ENCODE measurements at regions not wholly inside any gene's neighbourhood (a gene's known extent, or its start where the extent isn't known, plus 50 kb on each side); places are given as distances from the start of the nearest gene placed in this dataset.

- no peak overlapping the region for H3K27ac ChIP-seq (ENCODE audit: low read depth, low read length)
Observed at GRCh38 chr12:107457362-107457935, 228.2 kb upstream of the PWP1 start.

GRCh38 chr12:107458163-107458562, 227.4 kb upstream of the PWP1 start:
- no peaks in the 10 kb centered on the region for H3K36me3 ChIP-seq (ENCODE audit: insufficient read depth, low read length)
- peaks cover 8% of the 10 kb centered on the region for H3K4me1 ChIP-seq (ENCODE audit: insufficient read depth, low read length)
- no peak overlapping the region for H3K4me3 ChIP-seq (ENCODE audit: low read depth in 1 of 2, low read length in 2 of 2)
- H3K27me3 ChIP-seq (ENCODE audit: control insufficient read depth in 1 of 2, insufficient read depth in 2 of 2, low read length in 2 of 2): no peaks in the 10 kb centered on the region
- H3K27ac ChIP-seq (ENCODE audit: low read depth, low read length): no peak overlapping the region
- no peak overlapping the region for H3K9ac ChIP-seq (ENCODE audit: low read length)
- no peaks in the 10 kb centered on the region for H3K9me3 ChIP-seq (ENCODE audit: low read length)

More at GRCh38 chr12:107457362-107457935, 228.2 kb upstream of the PWP1 start:
- Histone ChIP-seq H3K4me1 (ENCODE audit: insufficient read depth, low read length) (peaks cover 8% of the 10 kb centered on the region), H3K36me3 (ENCODE audit: insufficient read depth, low read length) (no peaks in the 10 kb centered on the region), H3K27me3 (ENCODE audit: control insufficient read depth in 1 of 2, insufficient read depth in 2 of 2, low read length in 2 of 2) (no peaks in the 10 kb centered on the region), H3K9me3 (ENCODE audit: low read length) (no peaks in the 10 kb centered on the region), H3K9ac (ENCODE audit: low read length) (no peak overlapping the region), H3K4me3 (ENCODE audit: low read depth in 1 of 2, low read length in 2 of 2) (no peak overlapping the region)

- Histone ChIP-seq H3K4me1 (ENCODE audit: insufficient read depth, low read length) (peaks cover 8% of the 10 kb centered on the region), H3K27me3 (ENCODE audit: control insufficient read depth in 1 of 2, insufficient read depth in 2 of 2, low read length in 2 of 2) (no peaks in the 10 kb centered on the region), H3K27ac (ENCODE audit: low read depth, low read length) (no peak overlapping the region), H3K9ac (ENCODE audit: low read length) (no peak overlapping the region), H3K4me3 (ENCODE audit: low read depth in 1 of 2, low read length in 2 of 2) (no peak overlapping the region), H3K9me3 (ENCODE audit: low read length) (no peaks in the 10 kb centered on the region), H3K36me3 (ENCODE audit: insufficient read depth, low read length) (no peaks in the 10 kb centered on the region)
Observed at GRCh38 chr12:107458990-107459389, 226.6 kb upstream of the PWP1 start.

- no peak overlapping the region for H3K27ac ChIP-seq (ENCODE audit: low read depth, low read length)
- peaks cover 8% of the 10 kb centered on the region for H3K4me1 ChIP-seq (ENCODE audit: insufficient read depth, low read length)
- H3K9me3 ChIP-seq (ENCODE audit: low read length): no peaks in the 10 kb centered on the region
- no peaks in the 10 kb centered on the region for H3K27me3 ChIP-seq (ENCODE audit: control insufficient read depth in 1 of 2, insufficient read depth in 2 of 2, low read length in 2 of 2)
- H3K4me3 ChIP-seq (ENCODE audit: low read depth in 1 of 2, low read length in 2 of 2): no peak overlapping the region
- H3K9ac ChIP-seq (ENCODE audit: low read length): no peak overlapping the region
- H3K36me3 ChIP-seq (ENCODE audit: insufficient read depth, low read length): no peaks in the 10 kb centered on the region
Observed at GRCh38 chr12:107459641-107460040, 226.0 kb upstream of the PWP1 start.

GRCh38 chr12:107461222-107461975, 224.2 kb upstream of the PWP1 start:
- H3K4me3 ChIP-seq (ENCODE audit: low read depth in 1 of 2, low read length in 2 of 2): no peak overlapping the region
- no peaks in the 10 kb centered on the region for H3K9me3 ChIP-seq (ENCODE audit: low read length)
- H3K27ac ChIP-seq (ENCODE audit: low read depth, low read length): no peak overlapping the region
- H3K4me1 ChIP-seq (ENCODE audit: insufficient read depth, low read length): peaks cover 8% of the 10 kb centered on the region
- H3K36me3 ChIP-seq (ENCODE audit: insufficient read depth, low read length): no peaks in the 10 kb centered on the region
- H3K9ac ChIP-seq (ENCODE audit: low read length): no peak overlapping the region
- no peaks in the 10 kb centered on the region for H3K27me3 ChIP-seq (ENCODE audit: control insufficient read depth in 1 of 2, insufficient read depth in 2 of 2, low read length in 2 of 2)

- no peak overlapping the region for H3K9ac ChIP-seq (ENCODE audit: low read length)
- no peak overlapping the region for H3K27ac ChIP-seq (ENCODE audit: low read depth, low read length)
- H3K4me1 ChIP-seq (ENCODE audit: insufficient read depth, low read length): peaks cover 2% of the 10 kb centered on the region
- no peaks in the 10 kb centered on the region for H3K9me3 ChIP-seq (ENCODE audit: low read length)
- H3K27me3 ChIP-seq (ENCODE audit: control insufficient read depth in 1 of 2, insufficient read depth in 2 of 2, low read length in 2 of 2): no peaks in the 10 kb centered on the region
- no peak overlapping the region for H3K4me3 ChIP-seq (ENCODE audit: low read depth in 1 of 2, low read length in 2 of 2)
- no peaks in the 10 kb centered on the region for H3K36me3 ChIP-seq (ENCODE audit: insufficient read depth, low read length)
Observed at GRCh38 chr12:107462428-107463332, 222.9 kb upstream of the PWP1 start.

- Histone ChIP-seq H3K4me3 (ENCODE audit: low read depth in 1 of 2, low read length in 2 of 2) (no peak overlapping the region), H3K27ac (ENCODE audit: low read depth, low read length) (no peak overlapping the region), H3K36me3 (ENCODE audit: insufficient read depth, low read length) (no peaks in the 10 kb centered on the region), H3K9ac (ENCODE audit: low read length) (no peak overlapping the region), H3K27me3 (ENCODE audit: control insufficient read depth in 1 of 2, insufficient read depth in 2 of 2, low read length in 2 of 2) (no peaks in the 10 kb centered on the region), H3K4me1 (ENCODE audit: insufficient read depth, low read length) (peaks cover 12% of the 10 kb centered on the region), H3K9me3 (ENCODE audit: low read length) (no peaks in the 10 kb centered on the region)
Observed at GRCh38 chr12:107464644-107465043, 221.0 kb upstream of the PWP1 start.

- H3K9ac ChIP-seq (ENCODE audit: low read length): no peak overlapping the region
- no peaks in the 10 kb centered on the region for H3K36me3 ChIP-seq (ENCODE audit: insufficient read depth, low read length)
- no peak overlapping the region for H3K27ac ChIP-seq (ENCODE audit: low read depth, low read length)
- no peaks in the 10 kb centered on the region for H3K9me3 ChIP-seq (ENCODE audit: low read length)
- H3K4me3 ChIP-seq (ENCODE audit: low read depth in 1 of 2, low read length in 2 of 2): no peak overlapping the region
- H3K4me1 ChIP-seq (ENCODE audit: insufficient read depth, low read length): peaks cover 12% of the 10 kb centered on the region
- H3K27me3 ChIP-seq (ENCODE audit: control insufficient read depth in 1 of 2, insufficient read depth in 2 of 2, low read length in 2 of 2): no peaks in the 10 kb centered on the region
Observed at GRCh38 chr12:107465625-107466024, 220.0 kb upstream of the PWP1 start.

- Histone ChIP-seq H3K27me3 (ENCODE audit: control insufficient read depth in 1 of 2, insufficient read depth in 2 of 2, low read length in 2 of 2) (no peaks in the 10 kb centered on the region), H3K27ac (ENCODE audit: low read depth, low read length) (no peak overlapping the region), H3K4me1 (ENCODE audit: insufficient read depth, low read length) (peaks cover 26% of the 10 kb centered on the region), H3K9me3 (ENCODE audit: low read length) (no peaks in the 10 kb centered on the region), H3K9ac (ENCODE audit: low read length) (no peak overlapping the region), H3K36me3 (ENCODE audit: insufficient read depth, low read length) (no peaks in the 10 kb centered on the region), H3K4me3 (ENCODE audit: low read depth in 1 of 2, low read length in 2 of 2) (no peak overlapping the region)
Observed at GRCh38 chr12:107467716-107468115, 217.9 kb upstream of the PWP1 start.

GRCh38 chr12:107468182-107468581, 217.4 kb upstream of the PWP1 start:
- no peaks in the 10 kb centered on the region for H3K27me3 ChIP-seq (ENCODE audit: control insufficient read depth in 1 of 2, insufficient read depth in 2 of 2, low read length in 2 of 2)
- H3K4me1 ChIP-seq (ENCODE audit: insufficient read depth, low read length): peaks cover 30% of the 10 kb centered on the region
- H3K9me3 ChIP-seq (ENCODE audit: low read length): no peaks in the 10 kb centered on the region
- H3K27ac ChIP-seq (ENCODE audit: low read depth, low read length): no peak overlapping the region
- H3K36me3 ChIP-seq (ENCODE audit: insufficient read depth, low read length): no peaks in the 10 kb centered on the region
- H3K9ac ChIP-seq (ENCODE audit: low read length): no peak overlapping the region
- no peak overlapping the region for H3K4me3 ChIP-seq (ENCODE audit: low read depth in 1 of 2, low read length in 2 of 2)

- no peaks in the 10 kb centered on the region for H3K27me3 ChIP-seq (ENCODE audit: control insufficient read depth in 1 of 2, insufficient read depth in 2 of 2, low read length in 2 of 2)
- H3K4me1 ChIP-seq (ENCODE audit: insufficient read depth, low read length): peaks cover 35% of the 10 kb centered on the region
- no peaks in the 10 kb centered on the region for H3K36me3 ChIP-seq (ENCODE audit: insufficient read depth, low read length)
- H3K27ac ChIP-seq (ENCODE audit: low read depth, low read length): no peak overlapping the region
- no peak overlapping the region for H3K9ac ChIP-seq (ENCODE audit: low read length)
- no peaks in the 10 kb centered on the region for H3K9me3 ChIP-seq (ENCODE audit: low read length)
- no peak overlapping the region for H3K4me3 ChIP-seq (ENCODE audit: low read depth in 1 of 2, low read length in 2 of 2)
Observed at GRCh38 chr12:107469011-107469410, 216.6 kb upstream of the PWP1 start.
